ENCODE measurements at regions not wholly inside any gene's neighbourhood (a gene's known extent, or its start where the extent isn't known, plus 50 kb on each side); places are given as distances from the start of the nearest gene placed in this dataset.
"Not testable (repeated sequence)": the region's sequence is repeated elsewhere in the genome, so short reads cannot be mapped to it uniquely, and the experiment has no call there.

DNA sequence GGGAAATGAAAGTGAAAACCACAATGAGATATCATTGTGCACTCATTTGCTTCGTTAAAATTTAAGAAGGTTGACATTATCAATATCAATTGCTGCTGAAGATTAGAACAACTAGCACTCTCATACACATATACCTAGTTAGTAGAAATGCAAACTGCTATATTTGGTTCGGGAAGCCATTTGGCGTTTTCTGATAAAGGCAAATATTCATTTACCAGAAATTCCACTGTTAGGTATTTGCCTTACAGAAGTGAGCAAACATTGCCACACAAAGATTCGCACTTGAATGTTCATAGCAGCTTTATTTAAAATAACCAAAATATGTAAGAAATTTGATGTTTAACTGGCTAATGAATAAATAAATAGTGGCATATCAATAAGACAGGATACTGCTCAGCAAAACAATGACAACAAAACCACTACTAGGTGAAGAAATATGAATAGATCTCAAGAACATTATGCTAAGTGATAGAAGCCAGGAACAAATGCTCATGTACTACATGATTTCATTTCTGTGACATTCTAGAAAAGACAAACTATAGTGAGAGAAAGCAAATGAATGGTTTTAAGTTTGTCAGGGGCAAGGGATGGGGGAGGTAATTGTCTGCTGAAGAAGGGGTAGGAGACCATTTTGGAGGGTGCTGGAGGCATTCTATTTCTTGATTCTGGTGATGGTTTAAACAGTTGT lies 387.8 kb downstream of the PTH2R start:
- in situ Hi-C loops (cut with MboI; ENCODE audit: low sequenced_read_pairs) = no loop called here

DNA sequence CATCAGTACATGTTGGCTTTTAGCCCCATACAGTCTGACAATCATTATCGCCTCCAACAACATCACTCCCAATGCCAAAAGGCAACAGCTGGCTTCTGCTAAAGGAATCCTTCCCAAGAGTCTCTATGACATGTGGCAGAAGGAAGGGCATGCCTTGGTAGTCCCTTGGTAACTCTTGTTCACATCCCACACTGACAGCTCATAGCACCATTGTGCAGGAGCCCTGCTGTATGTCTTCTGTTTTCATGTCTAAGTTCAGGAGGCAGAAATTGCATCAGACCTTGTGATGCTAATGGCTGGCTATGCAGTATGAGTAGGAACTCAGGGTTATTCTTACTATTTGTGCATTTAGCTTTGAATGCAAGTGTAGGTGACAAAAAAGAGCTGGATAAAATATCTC lies 392.1 kb downstream of the PTH2R start:
- in situ Hi-C loops (cut with MboI; ENCODE audit: low sequenced_read_pairs) = no loop called here

DNA sequence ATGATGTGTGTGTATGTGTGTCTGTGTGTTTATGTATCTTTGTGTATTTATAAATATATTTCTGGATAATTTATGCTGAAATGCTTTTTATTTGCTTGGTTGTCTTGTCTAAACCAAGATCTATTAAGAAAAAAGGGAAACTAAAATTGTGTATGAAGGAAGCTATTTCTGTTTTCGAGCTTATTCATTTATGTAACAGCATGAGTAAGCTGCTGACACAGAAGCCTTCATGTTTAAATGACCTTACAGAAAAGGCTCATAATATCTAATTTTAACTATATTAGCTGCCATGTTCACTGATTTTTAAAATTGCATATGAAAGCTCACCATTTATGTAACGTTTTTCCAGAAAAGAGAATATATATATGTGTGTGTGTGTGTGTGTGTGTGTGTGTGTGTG lies 392.8 kb downstream of the PTH2R start:
- in situ Hi-C loops (cut with MboI; ENCODE audit: low sequenced_read_pairs) = no loop called here

DNA sequence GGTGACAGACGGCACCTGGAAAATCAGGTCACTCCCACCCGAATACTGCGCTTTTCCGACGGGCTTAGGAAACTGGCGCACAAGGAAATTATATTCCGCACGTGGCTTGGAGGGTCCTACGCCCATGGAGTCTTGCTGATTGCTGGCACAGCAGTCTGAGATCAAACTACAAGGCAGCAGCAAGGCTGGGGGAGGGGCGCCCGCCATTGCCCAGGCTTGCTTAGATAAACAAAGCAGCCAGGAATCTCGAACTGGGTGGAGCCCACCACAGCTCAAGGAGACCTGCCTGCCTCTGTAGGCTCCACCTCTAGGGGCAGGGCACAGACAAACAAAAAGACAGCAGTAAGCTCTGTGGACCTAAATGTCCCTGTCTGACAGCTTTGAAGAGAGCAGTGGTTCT lies 394.3 kb downstream of the PTH2R start:
- in situ Hi-C loops (cut with MboI; ENCODE audit: low sequenced_read_pairs) = not testable (repeated sequence)

DNA sequence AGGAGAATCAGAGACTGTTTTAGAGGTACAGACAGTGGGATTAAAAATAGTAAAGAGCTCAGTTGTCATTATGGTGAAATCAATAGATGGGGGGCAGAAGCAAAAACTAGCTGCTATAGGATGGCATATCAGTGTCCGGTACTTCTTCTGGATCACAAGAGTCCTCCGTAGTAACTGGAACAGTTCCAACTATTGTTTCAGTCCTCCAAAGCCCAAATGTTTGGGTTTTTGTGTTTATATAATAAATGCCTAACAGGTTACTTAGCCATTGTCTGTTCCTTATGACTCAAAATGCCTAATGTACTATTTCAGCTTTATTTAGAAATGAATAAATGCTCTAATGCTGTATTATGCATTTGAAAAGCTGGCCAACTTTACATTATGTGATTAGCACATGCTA lies 401.2 kb downstream of the PTH2R start:
- in situ Hi-C loops (cut with MboI; ENCODE audit: low sequenced_read_pairs) = no loop called here

DNA sequence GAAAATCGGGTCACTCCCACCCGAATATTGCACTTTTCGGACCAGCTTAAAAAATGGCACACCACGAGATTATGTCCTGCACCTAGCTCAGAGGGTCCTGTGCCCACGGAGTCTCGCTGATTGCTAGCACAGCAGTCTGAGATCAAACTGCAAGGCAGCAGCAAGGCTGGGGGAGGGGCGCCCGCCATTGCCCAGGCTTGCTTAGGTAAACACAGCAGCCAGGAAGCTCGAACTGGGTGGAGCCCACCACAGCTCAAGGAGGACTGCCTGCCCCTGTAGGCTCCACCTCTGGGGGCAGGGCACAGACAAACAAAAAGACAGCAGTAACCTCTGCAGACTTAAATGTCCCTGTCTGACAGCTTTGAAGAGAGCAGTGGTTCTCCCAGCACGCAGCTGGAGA lies 405.3 kb downstream of the PTH2R start:
- in situ Hi-C loops (cut with MboI; ENCODE audit: low sequenced_read_pairs) = not testable (repeated sequence)

DNA sequence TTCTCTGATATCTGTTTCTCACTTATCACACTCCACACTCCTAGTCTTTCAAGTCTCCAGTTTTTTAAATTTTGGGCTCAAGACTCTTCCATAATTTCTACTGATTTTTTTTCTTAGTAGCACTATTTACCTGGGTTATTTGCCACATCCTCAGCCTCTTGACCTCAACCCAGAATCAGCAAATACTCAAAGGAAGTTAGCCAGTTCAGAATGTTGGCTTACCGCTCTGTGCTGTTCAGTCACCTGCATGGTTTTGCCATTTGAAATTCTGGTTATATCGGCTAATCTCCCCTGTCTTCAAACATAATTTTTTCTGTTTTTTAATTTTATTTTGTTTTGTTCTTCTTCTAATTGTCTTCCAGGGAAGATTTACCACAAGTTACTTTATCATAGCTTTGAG lies 412.6 kb downstream of the PTH2R start:
- in situ Hi-C loops (cut with MboI; ENCODE audit: low sequenced_read_pairs) = no loop called here

DNA sequence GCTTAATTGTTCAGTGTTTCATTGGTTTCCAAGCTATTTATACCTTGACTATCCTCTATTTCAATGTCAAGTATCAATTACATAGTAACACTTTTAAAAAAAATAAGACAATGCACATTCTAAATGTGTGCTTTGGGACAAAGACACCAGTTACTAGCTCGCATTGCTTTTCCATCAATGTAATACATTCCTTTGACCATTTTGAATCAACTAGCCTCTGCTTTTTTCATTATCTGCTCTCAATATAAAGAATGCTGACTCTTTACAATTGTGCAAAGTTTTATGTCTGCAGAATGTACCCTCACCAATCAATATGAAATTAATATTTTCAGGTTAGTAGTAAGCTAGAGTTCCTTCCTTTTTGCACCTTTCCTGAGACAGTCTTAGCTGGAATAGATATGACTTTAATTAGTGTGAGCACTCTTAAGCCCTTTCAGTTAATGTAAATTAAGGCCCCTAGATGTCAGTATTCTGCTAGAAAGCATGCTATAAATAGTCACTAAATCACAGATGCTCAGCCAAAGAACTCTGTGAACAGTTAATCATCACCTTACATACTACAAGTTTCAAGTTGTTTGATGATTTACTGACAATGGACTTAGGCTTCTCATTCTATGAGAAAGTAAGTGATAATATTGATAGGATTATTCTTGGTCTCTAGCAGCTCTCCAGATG lies 413.6 kb downstream of the PTH2R start:
- in situ Hi-C loops (cut with MboI; ENCODE audit: low sequenced_read_pairs) = no loop called here

DNA sequence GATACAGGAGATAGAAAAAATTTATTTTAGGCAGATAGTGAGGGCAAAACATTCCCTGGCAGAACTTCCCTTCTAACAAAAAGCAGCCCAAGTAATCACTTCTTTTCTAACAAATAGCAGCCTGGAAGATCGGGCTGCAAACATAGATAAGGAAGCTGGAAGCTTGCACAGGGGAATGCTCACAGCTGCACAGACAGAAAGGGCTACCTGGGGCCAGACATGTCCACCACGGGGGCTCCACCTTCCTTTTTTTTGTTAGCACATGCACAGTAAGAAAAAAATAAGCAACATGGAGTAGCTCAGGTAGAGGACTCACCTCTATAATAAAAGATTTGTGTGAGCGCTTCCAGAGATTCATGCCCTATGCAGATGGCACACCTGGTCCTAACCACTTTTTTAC lies 420.5 kb downstream of the PTH2R start:
- in situ Hi-C loops (cut with MboI; ENCODE audit: low sequenced_read_pairs) = no loop called here

DNA sequence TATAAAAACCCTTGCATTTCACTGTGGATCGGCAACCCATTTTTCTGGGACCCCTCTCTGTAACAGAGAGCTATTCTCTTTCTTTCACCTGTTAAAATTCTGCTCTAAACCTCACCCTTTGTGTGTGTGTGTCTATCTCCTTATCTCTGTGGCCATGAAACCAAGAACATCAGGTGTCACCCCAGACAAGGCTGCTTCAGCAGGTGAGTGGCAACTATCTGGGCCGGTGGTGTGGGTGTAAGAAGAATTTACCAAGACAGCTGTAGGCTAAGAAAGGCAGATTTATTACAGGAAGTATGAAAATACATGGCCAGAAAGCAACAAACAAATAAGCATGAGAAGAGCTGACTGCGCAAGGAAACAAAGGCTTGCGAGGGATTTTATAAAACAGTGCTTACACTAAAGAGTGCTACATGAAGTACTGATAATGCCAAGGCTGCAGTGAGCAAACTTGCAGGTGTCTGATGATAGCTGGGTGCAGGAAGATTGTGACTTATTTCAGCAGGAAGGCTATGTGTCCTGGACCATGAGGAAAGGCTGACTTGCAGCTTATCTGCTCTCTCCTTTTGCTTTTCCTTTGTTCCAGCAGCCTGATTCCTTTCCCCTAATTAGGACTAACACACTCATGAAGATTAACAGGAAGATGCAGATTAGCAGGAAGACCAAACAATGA lies 421.1 kb downstream of the PTH2R start:
- in situ Hi-C loops (cut with MboI; ENCODE audit: low sequenced_read_pairs) = no loop called here

DNA sequence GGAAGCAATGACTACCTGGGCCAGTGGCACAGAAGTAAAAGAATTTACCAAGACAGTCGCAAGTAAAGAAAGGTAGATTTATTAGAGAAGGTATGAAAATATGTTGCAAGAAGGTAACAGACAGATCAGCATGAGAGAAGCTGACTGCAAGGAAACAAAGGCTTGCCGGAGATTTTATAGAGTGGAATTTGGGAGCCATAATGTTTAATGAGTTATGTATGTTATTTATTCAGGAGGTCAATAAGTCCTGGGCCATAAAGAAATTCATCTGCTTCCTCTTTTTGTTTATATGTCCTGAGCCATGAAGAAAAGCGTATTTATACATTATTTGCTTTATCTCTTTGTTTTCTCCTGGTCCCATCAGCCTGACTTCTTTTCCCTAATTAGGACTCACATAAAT lies 423.6 kb downstream of the PTH2R start:
- in situ Hi-C loops (cut with MboI; ENCODE audit: low sequenced_read_pairs) = no loop called here

DNA sequence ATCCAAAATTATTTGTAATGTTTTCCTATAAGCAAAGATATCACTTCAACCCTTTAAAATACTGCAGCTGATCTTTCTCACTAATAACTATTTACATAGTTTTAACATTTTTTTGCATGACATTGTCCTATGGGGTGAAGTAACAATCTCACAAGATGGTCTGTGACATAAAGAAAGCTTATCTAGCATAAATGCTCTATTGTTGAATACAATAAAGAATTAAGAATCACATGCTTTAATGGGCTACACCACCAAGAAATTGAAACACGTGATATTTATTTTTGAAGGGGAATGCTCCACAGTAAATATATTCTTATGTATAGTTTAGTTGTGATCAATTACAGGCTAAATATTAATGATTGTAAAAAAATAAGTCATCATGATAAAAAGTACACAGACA lies 441.1 kb downstream of the PTH2R start:
- in situ Hi-C loops (cut with MboI; ENCODE audit: low sequenced_read_pairs) = no loop called here

DNA sequence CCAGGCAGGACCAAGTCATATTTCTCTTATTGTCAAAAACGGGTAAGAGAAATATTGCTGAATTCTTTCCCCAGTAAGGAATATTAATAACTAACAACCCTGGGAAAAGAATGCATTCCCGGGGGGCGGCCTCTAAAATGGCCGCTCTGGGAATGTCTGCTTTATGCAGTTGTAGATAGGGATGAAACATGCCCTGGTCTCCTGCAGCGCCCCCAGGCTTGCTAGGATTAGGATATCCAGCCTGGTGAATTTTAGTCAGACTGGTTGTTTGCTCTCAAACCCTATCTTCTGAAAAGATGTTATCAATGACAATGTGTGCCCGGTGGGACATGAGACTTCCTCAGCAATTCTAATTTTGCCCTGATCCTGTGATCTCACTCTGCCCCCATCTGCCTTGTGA lies 448.1 kb downstream of the PTH2R start:
- in situ Hi-C loops (cut with MboI; ENCODE audit: low sequenced_read_pairs) = no loop called here

DNA sequence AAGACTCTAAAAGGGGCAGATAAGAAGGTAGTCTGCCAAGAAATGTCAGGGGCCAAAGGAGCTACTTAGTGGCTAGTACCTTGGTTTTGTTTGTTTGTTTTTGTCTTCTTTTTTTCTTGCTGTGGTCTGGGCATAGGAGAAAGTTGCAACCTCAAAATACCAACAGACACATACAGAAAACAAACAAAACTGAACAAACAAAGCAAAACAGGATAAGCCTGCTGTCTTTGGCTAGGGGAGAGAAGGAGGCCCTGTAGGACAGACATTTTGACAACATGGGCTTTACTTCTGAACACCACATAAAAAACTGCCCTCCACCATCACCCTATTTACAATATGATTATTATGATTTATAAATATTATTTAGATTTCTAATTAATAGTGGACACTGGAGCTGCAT lies 460.8 kb downstream of the PTH2R start:
- in situ Hi-C loops (cut with MboI; ENCODE audit: low sequenced_read_pairs) = no loop called here

DNA sequence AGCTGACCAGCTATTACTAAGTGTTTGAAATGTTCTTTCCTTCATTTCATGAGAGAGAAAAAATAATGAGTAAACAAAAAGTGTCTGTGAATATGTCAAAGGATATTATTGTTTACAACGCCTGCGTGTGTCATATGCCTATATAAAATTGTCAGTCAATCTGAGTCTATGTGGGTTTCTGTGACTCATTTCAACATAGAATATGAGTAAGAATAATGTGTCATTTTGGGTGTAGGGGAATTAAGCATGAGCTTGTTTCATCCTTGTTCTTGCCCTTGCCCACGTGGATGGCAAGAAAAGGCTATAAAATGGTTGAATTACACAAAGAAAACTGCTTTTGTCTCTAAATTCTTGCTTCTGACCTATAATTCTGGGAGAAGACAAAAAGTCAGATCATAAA lies 466.0 kb downstream of the PTH2R start:
- in situ Hi-C loops (cut with MboI; ENCODE audit: low sequenced_read_pairs) = no loop called here

DNA sequence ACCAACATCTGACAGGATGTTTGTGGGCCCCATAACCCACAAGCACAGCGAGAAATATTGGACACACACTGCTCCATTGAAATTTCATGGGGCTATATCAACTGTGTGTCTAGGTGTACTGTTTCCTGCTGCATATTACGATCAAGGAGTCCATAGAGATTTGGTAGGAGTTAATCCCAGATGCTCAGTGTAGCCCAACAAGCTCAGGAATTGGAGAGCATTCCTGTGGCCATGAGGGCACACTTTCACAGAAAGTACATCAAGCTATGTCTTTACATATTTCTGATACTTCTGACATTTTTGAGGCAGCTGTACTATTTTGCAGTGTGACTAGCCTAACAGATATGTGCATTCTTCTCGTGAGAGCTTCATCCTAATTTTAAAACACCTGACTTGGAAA lies 473.1 kb downstream of the PTH2R start:
- in situ Hi-C loops (cut with MboI; ENCODE audit: low sequenced_read_pairs) = no loop called here

DNA sequence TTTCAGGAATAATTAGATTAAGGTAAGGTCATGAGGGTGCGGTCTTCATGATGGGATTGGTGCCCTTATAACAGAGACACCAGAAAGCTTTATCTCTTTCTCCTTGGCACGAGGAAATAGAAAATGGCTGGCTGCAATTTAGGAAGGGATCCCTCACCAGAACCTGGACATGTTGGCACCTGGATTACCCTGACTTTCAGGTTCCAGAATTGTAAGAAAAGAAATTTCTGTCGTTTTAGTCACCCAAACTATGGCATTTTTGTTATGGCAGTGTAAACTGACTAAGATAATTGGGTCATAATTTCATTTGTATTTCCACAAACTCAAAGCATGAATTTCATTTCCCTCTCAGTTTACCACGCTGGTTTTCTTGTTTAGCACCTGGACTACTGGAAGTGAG lies 473.6 kb downstream of the PTH2R start:
- in situ Hi-C loops (cut with MboI; ENCODE audit: low sequenced_read_pairs) = no loop called here

DNA sequence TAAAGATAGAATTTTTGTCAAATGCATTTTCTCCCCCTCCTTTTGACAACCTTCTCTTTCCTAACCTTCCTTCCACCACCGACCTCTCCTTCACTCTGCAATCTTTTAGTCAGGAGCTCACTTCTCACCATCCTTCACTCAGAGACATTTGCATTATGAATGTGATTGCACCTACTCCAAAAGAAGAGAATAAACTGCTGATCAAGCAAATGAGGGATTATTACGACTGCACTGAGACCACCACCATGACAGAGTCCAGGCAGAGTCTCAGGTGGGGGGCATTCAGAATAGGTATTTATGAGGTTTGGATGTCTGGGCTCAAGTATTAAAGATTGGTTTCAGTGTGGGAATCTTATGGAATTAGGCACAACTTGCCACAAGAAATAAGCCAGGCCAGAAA lies 483.9 kb downstream of the PTH2R start:
- in situ Hi-C loops (cut with MboI; ENCODE audit: low sequenced_read_pairs) = no loop called here

DNA sequence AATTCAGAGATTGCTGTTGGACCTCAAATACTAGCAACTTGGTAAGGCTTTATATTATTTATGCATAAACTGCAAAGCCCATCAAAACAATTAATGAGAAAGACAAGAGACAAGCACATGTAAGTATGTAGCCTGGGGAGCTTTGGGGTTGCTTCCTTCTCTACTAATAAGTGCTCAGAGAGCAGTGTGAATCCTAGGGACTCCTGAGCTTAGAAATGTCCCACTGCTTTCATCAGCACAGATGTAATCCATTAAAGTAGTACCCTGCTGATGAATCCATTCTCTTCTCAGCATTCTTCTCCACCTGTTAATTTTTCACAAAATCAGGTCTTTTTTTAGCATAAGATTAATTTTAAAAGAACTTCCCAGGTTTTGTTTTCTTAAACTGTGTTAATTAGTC lies 485.6 kb downstream of the PTH2R start:
- in situ Hi-C loops (cut with MboI; ENCODE audit: low sequenced_read_pairs) = no loop called here

DNA sequence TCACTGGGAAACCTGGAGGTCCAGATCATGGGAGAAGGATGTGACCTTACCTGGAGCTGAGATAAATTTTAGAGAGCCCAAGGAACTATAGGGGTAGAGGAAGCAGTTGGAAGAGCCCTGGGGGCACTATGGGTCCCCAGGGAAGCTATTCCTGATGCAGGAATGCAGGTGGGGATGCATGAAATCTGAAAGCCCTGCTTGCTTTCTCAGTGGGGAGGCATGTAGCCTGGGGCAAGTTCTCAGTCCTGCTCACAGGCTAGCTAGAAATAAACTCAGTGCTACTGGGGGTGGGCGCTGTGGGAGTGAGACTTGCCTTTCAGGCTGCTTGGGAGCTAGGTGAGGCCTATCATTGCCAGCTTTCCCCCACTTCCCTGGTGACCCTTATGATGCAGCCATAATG lies 499.7 kb downstream of the PTH2R start:
- in situ Hi-C loops (cut with MboI; ENCODE audit: low sequenced_read_pairs) = no loop called here

DNA sequence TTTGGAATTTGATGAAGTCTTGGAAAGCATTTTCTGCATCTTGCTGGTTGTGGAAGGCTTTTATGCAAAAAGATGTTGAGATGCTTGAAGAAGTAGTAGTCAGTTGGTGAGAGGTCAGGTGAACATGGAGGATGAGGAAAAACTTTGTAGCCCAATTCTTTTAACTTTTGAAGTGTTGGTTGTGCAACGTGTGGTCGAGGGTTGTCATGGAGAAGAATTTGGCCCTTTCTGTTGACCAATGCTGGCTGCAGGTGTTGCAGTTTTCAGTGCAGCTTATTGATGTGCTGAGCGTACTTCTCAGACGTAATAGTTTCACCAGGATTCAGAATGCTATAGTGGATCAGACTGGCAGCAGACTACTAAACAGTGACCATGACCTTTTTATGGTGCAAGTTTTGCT lies 508.4 kb upstream of the MAP2 start:
- in situ Hi-C loops (cut with MboI; ENCODE audit: low sequenced_read_pairs) = no loop called here

DNA sequence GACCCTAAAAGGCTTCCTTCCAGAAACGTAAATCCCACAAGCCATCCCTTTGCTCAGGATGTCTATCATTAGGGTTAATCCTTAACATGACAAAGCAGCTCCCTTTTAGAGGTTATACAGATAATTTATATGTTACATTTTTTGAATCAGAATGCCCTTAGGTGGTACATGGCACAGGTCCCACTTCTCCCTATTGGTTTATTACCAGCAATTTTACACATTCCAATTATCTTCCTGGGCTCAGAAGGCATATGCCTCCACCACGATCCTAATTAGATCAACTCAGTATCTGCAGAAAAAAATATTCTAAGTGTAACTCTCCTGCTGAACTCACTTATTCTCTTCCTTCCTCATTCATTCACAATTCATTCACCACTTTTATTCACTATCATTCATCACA lies 507.0 kb upstream of the MAP2 start:
- in situ Hi-C loops (cut with MboI; ENCODE audit: low sequenced_read_pairs) = no loop called here
